Mucosa of descending colon (tissue), 3 donors: ENCODE measurements at regions not wholly inside any gene's neighbourhood (a gene's known extent, or its start where the extent isn't known, plus 50 kb on each side); places are given as distances from the start of the nearest gene placed in this dataset.

Experiments used
- ATAC-seq: fragments of 200-7000 bp; cut with Tn5 transposase; one replicate; pipeline ENCODE4 v1.9.1; 2020; ENCODE audit warnings: mild to moderate bottlenecking, moderate library complexity
- DNase-seq, 3 donors: peaks; one replicate each; pipeline ENCODE4 v3.0.0-alpha.2; 2020
- H3K36me3 ChIP-seq: fragments of 200-600 bp; one replicate; pipeline ENCODE4 v1.8.0; 2021; ENCODE audit warnings: low read depth, mild to moderate bottlenecking
- H3K4me1 ChIP-seq: fragments of 200-600 bp; one replicate; pipeline ENCODE4 v1.8.0; 2021; ENCODE audit warnings: low read depth, mild to moderate bottlenecking
- H3K4me3 ChIP-seq: fragments of 200-600 bp; one replicate; pipeline ENCODE4 v1.8.0; 2021; ENCODE audit warnings: mild to moderate bottlenecking
- H3K9me3 ChIP-seq: fragments of 200-600 bp; one replicate; pipeline ENCODE4 v1.8.0; 2021; ENCODE audit warnings: mild to moderate bottlenecking
- CTCF ChIP-seq: fragments of 200-600 bp; IDR thresholded peaks from one replicate; pipeline ENCODE4 v1.8.0; 2022; ENCODE audit warnings: antibody characterized with exemption, mild to moderate bottlenecking
- intact Hi-C, 2 donors: fragments of 100-400 bp; cut with DNase I in 1 of 2; cut with micrococcal nuclease in 1 of 2; formaldehyde crosslinking; loops; one replicate each; pipeline versions ENCODE4 v1.11.0 to v1.11.1; 2022; cut with DNase I, micrococcal nuclease
- donor health status: DM: no; HTN: no; CAD: no; lungs with moderate emphysema.
- donor health status: DM: no; HTN: no; CAD: no.
- donor health status: DM: no; HTN: yes; CAD: no.

GRCh38 chr14:55773312-55773711 is 193.3 kb downstream of the KTN1 start:
- peak; percentile 60 for ATAC-seq
- no peak overlapping the region for H3K4me3 ChIP-seq
- H3K4me1 ChIP-seq = no peaks in the 10 kb centered on the region
- no peaks in the 10 kb centered on the region for H3K36me3 ChIP-seq
- intact Hi-C loops = no loop called here
- no peak for DNase-seq
- TF ChIP-seq CTCF = no peak
- H3K9me3 ChIP-seq = no peaks in the 10 kb centered on the region

- H3K4me1 ChIP-seq = no peaks in the 10 kb centered on the region
- ATAC-seq = peak; percentile 54
- H3K36me3 ChIP-seq = no peaks in the 10 kb centered on the region
- intact Hi-C loops = no loop called here
- no peak overlapping the region for H3K4me3 ChIP-seq
- TF ChIP-seq CTCF = no peak
- H3K9me3 ChIP-seq = no peaks in the 10 kb centered on the region
- DNase-seq = no peak
These were observed 194.1 kb downstream of the KTN1 start for GRCh38 chr14:55773984-55774545.

- intact Hi-C loops = no loop called here
- DNase-seq = peak in 1 of 3 donors; percentile 42
- Histone ChIP-seq H3K36me3 (no peaks in the 10 kb centered on the region), H3K4me1 (no peaks in the 10 kb centered on the region), H3K4me3 (no peak overlapping the region), H3K9me3 (no peaks in the 10 kb centered on the region)
- ATAC-seq = peak; percentile 78
- TF ChIP-seq CTCF = no peak
These were observed 197.9 kb downstream of the KTN1 start for GRCh38 chr14:55777877-55778276.

- intact Hi-C loops = no loop called here
- DNase-seq (no peak), ATAC-seq (no peak)
- no peaks in the 10 kb centered on the region for H3K4me1 ChIP-seq
- no peak for TF ChIP-seq CTCF
- no peak overlapping the region for H3K4me3 ChIP-seq
- no peaks in the 10 kb centered on the region for H3K9me3 ChIP-seq
- H3K36me3 ChIP-seq = no peaks in the 10 kb centered on the region
These were observed 200.3 kb downstream of the KTN1 start for GRCh38 chr14:55780156-55780946.

- DNase-seq (no peak), ATAC-seq (no peak)
- H3K36me3 ChIP-seq = no peaks in the 10 kb centered on the region
- H3K9me3 ChIP-seq = no peaks in the 10 kb centered on the region
- TF ChIP-seq CTCF = no peak
- intact Hi-C loops = no loop called here
- H3K4me3 ChIP-seq = no peak overlapping the region
- H3K4me1 ChIP-seq = no peaks in the 10 kb centered on the region
These were observed 201.0 kb downstream of the KTN1 start for GRCh38 chr14:55781046-55781445.
